PC-9 (cell line): ENCODE measurements at regions not wholly inside any gene's neighbourhood (a gene's known extent, or its start where the extent isn't known, plus 50 kb on each side); places are given as distances from the start of the nearest gene placed in this dataset.

Experiments
- EZH2 ChIP-seq: fragments of 200-600 bp; sonication (generic); IDR thresholded peaks from 2 replicates; pipeline ENCODE4 v1.8.0; 2017; ENCODE audit warnings: antibody characterized with exemption, low read depth
- TF ChIP-seq, protein P1 (sequence below): fragments of 200-600 bp; sonication (generic); conservative IDR thresholded peaks from 2 replicates; pipeline ENCODE4 v1.6.1; 2017; ENCODE audit warnings: mixed run types, antibody characterized with exemption, mild to moderate bottlenecking, moderate library complexity

DNA sequence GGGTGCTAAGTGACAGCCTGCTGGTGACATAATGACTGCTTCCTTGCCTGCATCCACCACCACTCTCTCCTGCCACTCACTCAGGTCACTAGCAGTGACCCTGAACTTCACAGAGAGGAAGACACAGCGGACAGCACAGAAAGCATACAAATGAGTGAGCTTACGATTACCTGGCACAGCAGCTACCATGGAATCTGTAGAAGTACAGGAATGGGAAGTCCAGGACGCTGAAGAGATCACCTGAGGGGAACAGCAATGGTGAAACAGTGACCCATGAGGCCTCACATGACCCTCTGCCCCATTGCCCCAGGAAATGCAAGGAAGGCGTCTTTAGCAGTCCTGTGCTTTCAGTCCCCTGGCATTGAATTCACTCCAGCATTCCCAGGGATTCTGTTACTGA is 96.7 kb upstream of the RIOK3 start:
- TF ChIP-seq EZH2, result no peak
- TF ChIP-seq, protein P1, sequence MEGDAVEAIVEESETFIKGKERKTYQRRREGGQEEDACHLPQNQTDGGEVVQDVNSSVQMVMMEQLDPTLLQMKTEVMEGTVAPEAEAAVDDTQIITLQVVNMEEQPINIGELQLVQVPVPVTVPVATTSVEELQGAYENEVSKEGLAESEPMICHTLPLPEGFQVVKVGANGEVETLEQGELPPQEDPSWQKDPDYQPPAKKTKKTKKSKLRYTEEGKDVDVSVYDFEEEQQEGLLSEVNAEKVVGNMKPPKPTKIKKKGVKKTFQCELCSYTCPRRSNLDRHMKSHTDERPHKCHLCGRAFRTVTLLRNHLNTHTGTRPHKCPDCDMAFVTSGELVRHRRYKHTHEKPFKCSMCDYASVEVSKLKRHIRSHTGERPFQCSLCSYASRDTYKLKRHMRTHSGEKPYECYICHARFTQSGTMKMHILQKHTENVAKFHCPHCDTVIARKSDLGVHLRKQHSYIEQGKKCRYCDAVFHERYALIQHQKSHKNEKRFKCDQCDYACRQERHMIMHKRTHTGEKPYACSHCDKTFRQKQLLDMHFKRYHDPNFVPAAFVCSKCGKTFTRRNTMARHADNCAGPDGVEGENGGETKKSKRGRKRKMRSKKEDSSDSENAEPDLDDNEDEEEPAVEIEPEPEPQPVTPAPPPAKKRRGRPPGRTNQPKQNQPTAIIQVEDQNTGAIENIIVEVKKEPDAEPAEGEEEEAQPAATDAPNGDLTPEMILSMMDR, result no peak
